Endothelial cell of umbilical vein (primary cell): ENCODE measurements at regions not wholly inside any gene's neighbourhood (a gene's known extent, or its start where the extent isn't known, plus 50 kb on each side); places are given as distances from the start of the nearest gene placed in this dataset.

ENCODE experiments used
- POLR2AphosphoS5 ChIP-seq: IDR thresholded peaks from 2 replicates; pipeline ENCODE4 v1.6.1; 2012; ENCODE audit warnings: low read depth, mild to moderate bottlenecking, control low read depth, low read length, moderate library complexity; ENCODE audit not compliant: insufficient read depth
- TF ChIP-seq, protein P1 (sequence below), 2 donors: IDR thresholded peaks; 1 replicate in 1 of 2; 2 replicates in 1 of 2; pipeline ENCODE4 v1.5.1; 2011; ENCODE audit warnings: low read length in 2 of 2, mild to moderate bottlenecking in 2 of 2, moderate library complexity in 2 of 2, control low read depth in 1 of 2, inconsistent platforms in 1 of 2, low read depth in 1 of 2; ENCODE audit not compliant: insufficient read depth in 1 of 2; ENCODE audit errors: extremely low read depth in 1 of 2

- no peak for TF ChIP-seq POLR2AphosphoS5
- TF ChIP-seq, protein P1, sequence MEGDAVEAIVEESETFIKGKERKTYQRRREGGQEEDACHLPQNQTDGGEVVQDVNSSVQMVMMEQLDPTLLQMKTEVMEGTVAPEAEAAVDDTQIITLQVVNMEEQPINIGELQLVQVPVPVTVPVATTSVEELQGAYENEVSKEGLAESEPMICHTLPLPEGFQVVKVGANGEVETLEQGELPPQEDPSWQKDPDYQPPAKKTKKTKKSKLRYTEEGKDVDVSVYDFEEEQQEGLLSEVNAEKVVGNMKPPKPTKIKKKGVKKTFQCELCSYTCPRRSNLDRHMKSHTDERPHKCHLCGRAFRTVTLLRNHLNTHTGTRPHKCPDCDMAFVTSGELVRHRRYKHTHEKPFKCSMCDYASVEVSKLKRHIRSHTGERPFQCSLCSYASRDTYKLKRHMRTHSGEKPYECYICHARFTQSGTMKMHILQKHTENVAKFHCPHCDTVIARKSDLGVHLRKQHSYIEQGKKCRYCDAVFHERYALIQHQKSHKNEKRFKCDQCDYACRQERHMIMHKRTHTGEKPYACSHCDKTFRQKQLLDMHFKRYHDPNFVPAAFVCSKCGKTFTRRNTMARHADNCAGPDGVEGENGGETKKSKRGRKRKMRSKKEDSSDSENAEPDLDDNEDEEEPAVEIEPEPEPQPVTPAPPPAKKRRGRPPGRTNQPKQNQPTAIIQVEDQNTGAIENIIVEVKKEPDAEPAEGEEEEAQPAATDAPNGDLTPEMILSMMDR (IDR thresholded peaks at IDR 0.05; ENCODE audit: extremely low read depth in 1 of 2, insufficient read depth in 1 of 2, low read depth in 1 of 2, low read length in 2 of 2) = no peak
Observed at GRCh38 chr12:74393272-74393671, 144.4 kb upstream of the ATXN7L3B start.
